HCT116 (cell line): ENCODE measurements at regions not wholly inside any gene's neighbourhood (a gene's known extent, or its start where the extent isn't known, plus 50 kb on each side); places are given as distances from the start of the nearest gene placed in this dataset.

ENCODE experiments used
- ATAC-seq: fragments of 200-7000 bp; cut with Tn5 transposase; 2 replicates; pipeline ENCODE4 v1.9.1; 2020; ENCODE audit warnings: mild to moderate bottlenecking, moderate library complexity
- BruUV-seq: library from RNA; stranded (reverse); fragments of 400-500 nt; replicated peaks from 2 replicates; lab custom pipeline; 2021; lab: Mats Ljungman, UMichigan
- CTCF ChIA-PET: fragments of 300-600 bp; sonication (Branson Sonifier 250); formaldehyde crosslinking; loops from one replicate; lab custom pipeline; 2021; ENCODE audit warnings: antibody characterized with exemption; lab: Charles Lee
- POLR2A ChIA-PET: fragments of 300-600, 350-600 bp; sonication (Branson Sonifier 250); formaldehyde crosslinking; loops from one replicate; lab custom pipeline; 2021; ENCODE audit warnings: antibody characterized with exemption; lab: Charles Lee
- RAD21 ChIA-PET, 2 experiments: fragments of 300-600 bp; sonication (Branson Sonifier 250); formaldehyde crosslinking; loops; one replicate each; lab custom pipeline; 2023; ENCODE audit warnings: low total read pairs in 2 of 2; ENCODE audit not compliant: uncharacterized antibody in 2 of 2, unreplicated experiment in 2 of 2, low non-redundant PET in 1 of 2; lab: Charles Lee
- DNase-seq: peaks from one replicate; pipeline ENCODE4 v3.0.0-alpha.2; 2010; ENCODE audit warnings: low read depth, low spot score
- H2AFZ ChIP-seq: fragments of 200-600 bp; shearing (Covaris generic), sonication (generic); 2 replicates; pipeline ENCODE4 v1.6.1; 2017; ENCODE audit warnings: low read depth, mixed run types, mixed read lengths, antibody characterized with exemption, low read length; ENCODE audit not compliant: poor library complexity, severe bottlenecking
- H3K27ac ChIP-seq: 2 replicates; pipeline ENCODE4 v1.5.1; 2012; ENCODE audit warnings: low read depth, low read length
- H3K27me3 ChIP-seq: fragments of 200-600 bp; sonication (generic); 2 replicates; pipeline ENCODE4 v1.6.1; 2016; ENCODE audit warnings: mixed run types, low read length, mixed read lengths; ENCODE audit not compliant: insufficient read depth
- H3K36me3 ChIP-seq, 2 experiments: fragments of 200-500 bp in 1 of 2; fragments of 200-600 bp in 1 of 2; sonication (Bioruptor generic) in 1 of 2; sonication (generic) in 1 of 2; 2 replicates each; pipeline versions ENCODE4 v1.5.1 to v1.6.1; 2014 to 2016; ENCODE audit warnings: low read length in 2 of 2, inconsistent platforms in 1 of 2, mixed read lengths in 1 of 2, mixed run types in 1 of 2; ENCODE audit not compliant: insufficient read depth in 2 of 2, control insufficient read depth in 1 of 2
- H3K4me1 ChIP-seq, 2 experiments: fragments of 200-600 bp in 1 of 2; sonication (generic) in 1 of 2; 2 replicates each; pipeline versions ENCODE4 v1.5.1 to v1.6.1; 2012 to 2017; ENCODE audit warnings: low read length in 2 of 2, inconsistent platforms in 1 of 2, mild to moderate bottlenecking in 1 of 2, mixed read lengths in 1 of 2, mixed run types in 1 of 2, moderate library complexity in 1 of 2; ENCODE audit not compliant: insufficient read depth in 2 of 2, control insufficient read depth in 1 of 2
- H3K4me2 ChIP-seq: fragments of 200-600 bp; sonication (generic); 2 replicates; pipeline ENCODE4 v1.6.1; 2017; ENCODE audit warnings: mixed run types, low read length, mixed read lengths
- H3K4me3 ChIP-seq, 2 experiments: fragments of 200-600 bp in 1 of 2; sonication (generic) in 1 of 2; replicated peaks in 1 of 2; 2 replicates each; pipeline ENCODE4 v1.5.1; 2011 to 2016; ENCODE audit warnings: low read length in 2 of 2, control low read depth in 1 of 2, low read depth in 1 of 2, mild to moderate bottlenecking in 1 of 2, mixed read lengths in 1 of 2, mixed run types in 1 of 2
- H3K79me2 ChIP-seq: fragments of 200-600 bp; sonication (generic); 2 replicates; pipeline ENCODE4 v1.6.1; 2017; ENCODE audit warnings: mild to moderate bottlenecking, mixed run types, low read length, moderate library complexity, mixed read lengths; ENCODE audit not compliant: insufficient read depth
- H3K9ac ChIP-seq: fragments of 200-600 bp; sonication (generic); 2 replicates; pipeline ENCODE4 v1.6.1; 2016; ENCODE audit warnings: low read length, mixed read lengths
- H3K9me2 ChIP-seq: fragments of 200-600 bp; sonication (generic), shearing (Covaris generic); 2 replicates; pipeline ENCODE4 v1.6.1; 2017; ENCODE audit warnings: mixed run types, mild to moderate bottlenecking, moderate library complexity; ENCODE audit not compliant: insufficient read depth
- H3K9me3 ChIP-seq, 2 experiments: fragments of 200-500 bp in 1 of 2; fragments of 200-600 bp in 1 of 2; sonication (Bioruptor generic) in 1 of 2; sonication (generic) in 1 of 2; 2 replicates each; pipeline ENCODE4 v1.6.1; 2014 to 2017; ENCODE audit warnings: low read length in 2 of 2, mixed read lengths in 2 of 2, inconsistent platforms in 1 of 2, low read depth in 1 of 2, mild to moderate bottlenecking in 1 of 2, mixed run types in 1 of 2, moderate library complexity in 1 of 2; ENCODE audit not compliant: control insufficient read depth in 1 of 2, insufficient read depth in 1 of 2
- H4K20me1 ChIP-seq: fragments of 200-600 bp; sonication (generic), shearing (Covaris generic); 2 replicates; pipeline ENCODE4 v1.6.1; 2017; ENCODE audit warnings: mixed run types, mild to moderate bottlenecking, moderate library complexity; ENCODE audit not compliant: insufficient read depth
- CBX3 ChIP-seq: IDR thresholded peaks from 2 replicates; pipeline ENCODE4 v1.6.1; 2012; ENCODE audit warnings: low read depth
- CEBPB ChIP-seq: IDR thresholded peaks from 2 replicates; pipeline ENCODE4 v1.6.1; 2012; ENCODE audit warnings: low read depth
- EGR1 ChIP-seq: IDR thresholded peaks from 2 replicates; pipeline ENCODE4 v1.6.1; 2012; ENCODE audit warnings: low read depth
- ELF1 ChIP-seq: IDR thresholded peaks from 2 replicates; pipeline ENCODE4 v1.6.1; 2012; ENCODE audit warnings: low read depth, borderline replicate concordance
- EZH2phosphoT487 ChIP-seq: fragments of 200-600 bp; IDR thresholded peaks from 2 replicates; pipeline ENCODE4 v1.6.1; 2018; ENCODE audit warnings: antibody characterized with exemption, borderline replicate concordance
- JUND ChIP-seq: IDR thresholded peaks from 2 replicates; pipeline ENCODE4 v1.6.1; 2012
- MAX ChIP-seq: IDR thresholded peaks from 2 replicates; pipeline ENCODE4 v1.6.1; 2012
- POLR2A ChIP-seq: IDR thresholded peaks from 2 replicates; pipeline ENCODE4 v1.7.0; 2011; ENCODE audit warnings: borderline replicate concordance; ENCODE audit not compliant: insufficient read depth, insufficient read length; ENCODE audit errors: extremely low read depth
- RAD21 ChIP-seq: IDR thresholded peaks from 2 replicates; pipeline ENCODE4 v1.6.1; 2012; ENCODE audit warnings: low read depth, mild to moderate bottlenecking
- REST ChIP-seq: IDR thresholded peaks from 2 replicates; pipeline ENCODE4 v1.6.1; 2012; ENCODE audit warnings: low read depth
- SP1 ChIP-seq: IDR thresholded peaks from 2 replicates; pipeline ENCODE4 v1.6.1; 2012; ENCODE audit warnings: low read depth
- SRF ChIP-seq: IDR thresholded peaks from 2 replicates; pipeline ENCODE4 v1.6.1; 2012; ENCODE audit warnings: low read depth
- YY1 ChIP-seq: IDR thresholded peaks from 2 replicates; pipeline ENCODE4 v1.6.1; 2011; ENCODE audit warnings: low read length, low read depth, moderate library complexity, mild to moderate bottlenecking; ENCODE audit not compliant: insufficient replicate concordance; ENCODE audit errors: extremely low read depth
- ZBTB33 ChIP-seq: IDR thresholded peaks from 2 replicates; pipeline ENCODE4 v1.6.1; 2011; ENCODE audit warnings: mild to moderate bottlenecking, low read length, moderate library complexity; ENCODE audit not compliant: insufficient replicate concordance; ENCODE audit errors: extremely low read depth
- ZFX ChIP-seq: fragments of 450-650 bp; IDR thresholded peaks from 2 replicates; pipeline ENCODE4 v1.6.1; 2017
- intact Hi-C: fragments of 100-400 bp; cut with micrococcal nuclease; formaldehyde crosslinking; loops from 2 replicates; pipeline ENCODE4 v1.10.0; 2022
- TF ChIP-seq, protein P1 (sequence below), 3 experiments: fragments of 200-600 bp in 1 of 3; sonication (generic) in 1 of 3; IDR thresholded peaks in 2 of 3; conservative IDR thresholded peaks in 1 of 3; 2 replicates each; pipeline ENCODE4 v1.5.1; 2012 to 2017; ENCODE audit warnings: low read depth in 2 of 3, low read length in 2 of 3, antibody characterized with exemption in 1 of 3, borderline replicate concordance in 1 of 3, control low read depth in 1 of 3, mild to moderate bottlenecking in 1 of 3, mixed read lengths in 1 of 3, mixed run types in 1 of 3, moderate library complexity in 1 of 3; ENCODE audit not compliant: insufficient read depth in 1 of 3

GRCh38 chr6:67883500-67884366, 751.3 kb upstream of the ADGRB3 start (continued):
- TF ChIP-seq, protein P1, sequence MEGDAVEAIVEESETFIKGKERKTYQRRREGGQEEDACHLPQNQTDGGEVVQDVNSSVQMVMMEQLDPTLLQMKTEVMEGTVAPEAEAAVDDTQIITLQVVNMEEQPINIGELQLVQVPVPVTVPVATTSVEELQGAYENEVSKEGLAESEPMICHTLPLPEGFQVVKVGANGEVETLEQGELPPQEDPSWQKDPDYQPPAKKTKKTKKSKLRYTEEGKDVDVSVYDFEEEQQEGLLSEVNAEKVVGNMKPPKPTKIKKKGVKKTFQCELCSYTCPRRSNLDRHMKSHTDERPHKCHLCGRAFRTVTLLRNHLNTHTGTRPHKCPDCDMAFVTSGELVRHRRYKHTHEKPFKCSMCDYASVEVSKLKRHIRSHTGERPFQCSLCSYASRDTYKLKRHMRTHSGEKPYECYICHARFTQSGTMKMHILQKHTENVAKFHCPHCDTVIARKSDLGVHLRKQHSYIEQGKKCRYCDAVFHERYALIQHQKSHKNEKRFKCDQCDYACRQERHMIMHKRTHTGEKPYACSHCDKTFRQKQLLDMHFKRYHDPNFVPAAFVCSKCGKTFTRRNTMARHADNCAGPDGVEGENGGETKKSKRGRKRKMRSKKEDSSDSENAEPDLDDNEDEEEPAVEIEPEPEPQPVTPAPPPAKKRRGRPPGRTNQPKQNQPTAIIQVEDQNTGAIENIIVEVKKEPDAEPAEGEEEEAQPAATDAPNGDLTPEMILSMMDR (IDR thresholded peaks at IDR 0.05 in 2 of 3, conservative IDR thresholded peaks at IDR 0.05 in 1 of 3; ENCODE audit: borderline replicate concordance in 1 of 3, insufficient read depth in 1 of 3, low read depth in 2 of 3, low read length in 2 of 3), result no peak

DNA sequence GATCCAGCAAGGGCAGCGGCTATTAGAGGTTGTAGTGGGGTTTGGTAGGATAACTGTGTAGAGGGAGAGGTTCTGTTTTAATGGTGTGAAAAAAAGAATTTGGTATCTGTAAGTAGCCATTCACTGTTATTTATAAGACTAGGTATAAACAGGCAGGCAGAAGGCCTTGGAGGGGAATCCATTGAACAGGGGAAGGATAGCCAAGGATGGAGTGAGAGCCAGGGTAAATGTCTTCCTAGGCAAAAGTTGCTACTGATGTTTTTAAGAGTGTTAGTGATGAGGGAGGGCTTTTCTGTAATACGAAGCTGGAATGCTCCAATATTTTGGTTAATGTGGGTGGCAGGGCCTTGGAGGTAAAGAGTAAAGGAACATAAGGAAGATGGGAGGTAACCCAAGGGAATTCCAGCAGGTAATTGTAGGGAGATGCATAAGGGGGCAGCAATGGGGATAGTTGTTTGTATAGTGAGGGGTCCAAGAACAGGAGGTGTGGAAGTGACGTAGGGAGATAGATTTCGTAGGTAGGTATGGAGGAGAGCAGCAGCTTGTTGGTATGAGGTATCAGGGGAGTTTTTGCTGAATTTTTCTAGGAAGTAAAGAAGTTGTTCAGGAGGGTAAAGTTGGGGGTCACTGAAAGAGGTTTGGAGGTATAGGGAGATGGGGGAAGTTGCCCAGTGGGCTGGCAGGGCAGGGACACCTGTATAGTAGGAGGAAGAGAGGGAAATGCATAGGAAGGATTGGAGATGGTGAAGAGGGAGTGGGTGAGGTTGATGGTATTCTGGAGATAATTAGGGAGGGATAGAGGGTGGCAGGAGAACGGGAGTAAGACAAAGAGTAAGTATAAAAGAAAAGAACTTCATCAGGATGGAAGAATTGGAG, 752.4 kb upstream of the ADGRB3 start:
- CTCF ChIA-PET, result no interaction called here
- Histone ChIP-seq H3K9me2 (no peaks in the 10 kb centered on the region), H3K4me3 (no peak overlapping the region), H3K4me2 (no peak overlapping the region), H3K27me3 (no peaks in the 10 kb centered on the region), H3K9ac (no peak overlapping the region), H4K20me1 (no peaks in the 10 kb centered on the region), H2AFZ (no peak overlapping the region), H3K36me3 (no peaks in the 10 kb centered on the region), H3K4me1 (no peaks in the 10 kb centered on the region), H3K27ac (no peak overlapping the region), H3K9me3 (peaks cover 5 to 15% of the 10 kb centered on the region in 2 experiments; a peak in 2 of 4 replicates), H3K79me2 (no peaks in the 10 kb centered on the region)
- BruUV-seq, result no TSS peak
- RAD21 ChIA-PET, result no interaction called here
- intact Hi-C loops, result no loop called here
- no peak for DNase-seq
- POLR2A ChIA-PET, result no interaction called here
- ATAC-seq, result no peak
- TF ChIP-seq CBX3 (no peak), EGR1 (no peak), SP1 (no peak), EZH2phosphoT487 (no peak), YY1 (no peak), RAD21 (no peak), SRF (no peak), POLR2A (no peak), ZBTB33 (no peak), JUND (no peak), ZFX (no peak), REST (no peak), MAX (no peak), CEBPB (no peak), ELF1 (no peak)
